ENCODE measurements at regions not wholly inside any gene's neighbourhood (a gene's known extent, or its start where the extent isn't known, plus 50 kb on each side); places are given as distances from the start of the nearest gene placed in this dataset.

DNA sequence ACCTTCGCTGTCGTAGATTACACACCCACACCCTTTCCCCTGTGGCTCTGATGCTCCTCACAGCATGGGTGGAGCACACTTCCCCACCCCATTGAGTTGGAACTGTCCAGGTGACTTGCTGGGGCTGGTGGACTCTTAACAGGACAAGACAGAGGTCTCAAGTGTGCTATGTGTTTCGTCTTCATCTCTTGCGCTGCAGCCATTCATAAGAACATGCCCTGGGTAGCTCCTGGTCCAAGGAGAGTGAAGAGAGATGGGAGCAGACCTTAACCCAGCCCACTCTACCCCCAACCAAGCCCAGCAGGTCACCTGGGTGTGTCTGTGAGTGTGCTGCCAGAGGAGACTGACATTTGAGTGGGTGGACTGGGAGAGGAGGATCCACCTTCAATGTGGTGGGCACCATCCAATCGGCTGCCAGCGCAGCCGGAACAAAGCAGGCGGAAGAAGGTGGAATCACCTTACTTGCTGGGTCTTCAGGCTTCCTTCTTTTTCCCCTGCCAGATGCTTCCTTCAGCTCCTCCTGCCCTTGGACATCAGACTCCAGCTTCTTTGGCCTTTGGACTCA, 112.4 kb downstream of the HTR5A start:
- no peak for DNase-seq

DNA sequence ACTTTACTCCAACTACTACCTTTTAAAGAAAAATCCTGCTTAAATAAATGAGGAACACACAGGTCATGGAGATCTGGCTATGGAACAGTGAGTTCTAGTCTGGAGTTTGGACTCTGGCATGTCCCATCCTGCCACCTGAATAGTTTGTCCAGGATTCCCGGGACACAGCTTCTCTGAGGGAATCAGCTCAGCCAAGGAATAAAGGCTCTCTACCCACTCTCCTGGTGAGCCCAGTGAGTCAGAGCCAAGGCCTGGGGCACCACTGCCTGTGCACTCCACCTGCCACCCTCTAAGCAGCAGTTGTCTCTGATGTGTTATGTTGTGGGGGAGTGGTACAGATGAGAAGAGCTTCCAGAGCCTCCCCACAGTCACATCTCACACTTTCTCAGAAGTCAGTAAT, 113.5 kb downstream of the HTR5A start:
- DNase-seq: no peak

DNA sequence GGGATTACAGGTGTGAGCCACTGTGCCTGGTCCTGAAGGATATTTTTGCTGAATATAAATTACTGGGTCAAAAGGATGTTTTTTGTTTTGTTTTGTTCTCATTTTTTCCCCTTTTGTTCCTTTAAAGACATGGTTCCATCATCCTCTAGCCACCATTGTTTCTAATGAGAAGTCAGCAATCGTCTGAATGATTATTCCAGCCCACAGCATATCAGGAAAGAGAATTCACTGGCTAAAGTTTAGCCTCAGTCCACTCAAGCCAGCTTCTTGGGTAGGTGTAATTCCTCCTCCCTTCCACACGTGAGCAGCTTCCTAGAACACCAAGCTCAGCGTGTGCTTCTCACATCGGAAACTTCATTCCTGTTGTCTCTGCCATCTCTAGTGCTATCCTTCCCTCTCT, 112.8 kb upstream of the INSIG1 start:
- DNase-seq: no peak

- no peak for DNase-seq
Observed at GRCh38 chr7:155187061-155187785, 110.5 kb upstream of the INSIG1 start.

- DNase-seq: no peak
Observed at GRCh38 chr7:155188357-155188756, 109.3 kb upstream of the INSIG1 start.

DNA sequence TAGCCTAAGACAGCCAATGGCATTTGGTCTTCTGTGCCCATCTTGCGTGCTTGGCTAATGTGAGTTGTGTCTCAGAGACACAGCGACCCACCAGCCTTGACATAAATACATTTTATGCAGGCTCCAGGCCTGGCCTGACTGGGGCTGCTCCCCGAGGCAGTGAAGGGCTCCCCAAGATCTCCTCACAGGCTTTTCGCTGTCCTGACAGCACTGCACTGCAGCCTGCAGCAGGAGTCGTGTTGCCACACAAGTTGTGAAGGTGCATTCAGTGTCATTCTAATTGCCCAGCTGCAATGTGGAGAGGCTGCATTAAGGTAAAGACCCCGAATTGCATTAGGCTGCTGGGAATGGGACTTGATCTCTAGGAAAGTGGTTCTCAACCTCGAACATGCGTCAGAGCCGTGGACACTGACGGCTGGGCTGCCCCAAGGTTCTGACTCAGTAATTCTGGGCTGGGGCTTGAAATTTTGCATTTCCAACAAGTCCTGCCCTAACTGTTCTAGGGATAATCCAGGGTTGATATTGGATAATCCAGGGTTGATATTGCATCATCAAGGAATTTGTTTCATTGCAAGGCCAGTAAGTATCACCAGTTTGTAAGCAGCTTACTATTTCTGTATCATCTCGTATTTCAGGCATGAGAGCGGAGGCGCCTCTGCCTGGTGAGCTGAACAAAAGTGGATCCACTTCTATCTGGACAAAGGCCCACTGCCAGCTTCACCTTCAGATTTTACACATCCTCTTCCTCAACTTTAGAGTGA, 108.7 kb upstream of the INSIG1 start:
- peak; percentile 46 for DNase-seq

GRCh38 chr7:155189590-155189989, 108.1 kb upstream of the INSIG1 start:
- no peak for DNase-seq

GRCh38 chr7:155190688-155191087, 107.0 kb upstream of the INSIG1 start:
- DNase-seq: peak; percentile 37

DNA sequence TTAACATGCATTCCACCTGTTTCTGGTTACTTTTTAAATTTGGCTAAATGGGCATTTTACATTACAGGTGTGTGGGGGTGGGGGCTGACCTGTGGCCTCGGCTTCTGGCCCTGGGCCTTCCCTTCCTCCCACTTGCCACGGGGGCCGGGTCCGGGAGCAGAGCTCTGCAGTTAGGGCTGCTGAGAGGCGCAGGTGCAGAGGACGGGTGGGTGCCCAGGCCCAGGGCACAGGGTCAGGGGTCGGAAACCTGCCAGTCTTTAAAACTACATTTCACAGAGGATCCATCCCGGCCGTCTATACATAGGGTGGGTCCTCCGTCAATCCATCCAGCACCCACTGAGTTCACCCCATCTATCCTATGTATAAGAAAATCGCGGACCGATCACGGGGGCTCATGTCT, 106.5 kb upstream of the INSIG1 start:
- no peak for DNase-seq

- DNase-seq: no peak
Observed at GRCh38 chr7:155191901-155192478, 105.7 kb upstream of the INSIG1 start.

DNA sequence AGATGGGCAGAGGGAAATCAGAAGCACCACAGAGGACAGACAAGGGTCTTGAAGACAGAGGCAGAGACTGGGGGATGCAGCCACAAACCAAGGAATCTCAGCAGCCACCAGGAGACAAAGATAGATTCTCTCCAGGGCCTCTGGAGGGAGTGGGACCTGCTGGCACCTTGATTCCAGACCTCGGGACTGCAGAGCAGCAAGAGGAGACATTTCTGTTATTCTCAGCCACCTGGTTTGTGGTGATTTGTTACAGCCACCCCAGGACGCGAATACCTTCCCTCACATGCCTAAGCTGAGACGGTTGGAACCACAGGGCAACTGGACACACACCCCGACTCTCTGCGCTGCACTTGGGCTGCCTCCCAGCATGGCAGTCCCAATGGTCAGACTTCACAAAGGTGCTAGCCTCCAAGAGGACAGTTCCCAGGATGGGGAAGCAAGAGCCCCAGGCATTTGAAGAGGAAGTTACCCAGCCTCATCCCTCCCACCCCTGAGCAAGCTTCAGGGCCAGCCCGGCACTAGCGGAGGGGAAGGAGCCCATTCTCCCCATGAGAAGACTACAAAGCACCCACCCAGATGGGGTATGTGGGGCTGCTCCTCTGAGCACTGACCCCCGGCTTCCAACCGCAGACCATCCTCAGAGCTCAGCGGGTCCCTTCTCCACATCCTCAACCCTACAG, 104.6 kb upstream of the INSIG1 start:
- no peak for DNase-seq

- DNase-seq: no peak
Observed at GRCh38 chr7:155193716-155194115, 104.0 kb upstream of the INSIG1 start.

GRCh38 chr7:155194382-155195140, 103.1 kb upstream of the INSIG1 start:
- no peak for DNase-seq

- no peak for DNase-seq
Observed at GRCh38 chr7:155195939-155196523, 101.6 kb upstream of the INSIG1 start.

DNA sequence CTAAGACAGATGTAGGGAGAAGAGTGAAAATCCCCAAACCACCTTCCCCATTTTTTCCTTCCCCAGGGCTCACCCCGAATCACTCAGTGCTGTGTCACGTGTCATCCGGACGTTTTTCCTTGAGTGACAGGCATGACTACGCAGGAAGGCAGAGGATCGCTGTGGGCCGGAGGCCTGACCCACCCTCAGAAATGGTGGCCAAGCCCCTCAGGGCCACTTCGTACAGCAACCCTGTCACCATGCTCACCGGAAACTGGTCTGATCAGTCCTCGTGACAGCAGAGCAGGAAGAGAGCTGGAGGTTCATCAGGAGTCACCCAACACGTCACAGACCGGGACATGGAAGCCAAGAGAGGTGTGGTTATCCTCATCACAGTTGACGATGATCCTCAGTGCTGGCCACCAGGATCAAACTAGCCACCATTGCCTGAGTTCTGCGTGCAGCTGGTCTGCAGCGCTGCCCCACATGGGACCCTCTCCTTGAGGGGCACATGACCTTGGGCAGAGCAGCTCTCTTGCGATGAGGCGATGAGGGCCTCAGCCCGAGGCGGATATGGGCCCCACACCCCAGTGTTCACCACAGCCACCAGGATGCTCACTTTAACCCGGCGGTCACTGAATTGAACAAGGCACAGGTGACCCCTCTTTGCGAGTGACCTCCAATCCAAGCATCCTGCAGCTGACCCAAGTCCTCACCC, 99.3 kb upstream of the INSIG1 start:
- no peak for DNase-seq

GRCh38 chr7:155198901-155199845, 98.5 kb upstream of the INSIG1 start:
- no peak for DNase-seq

DNA sequence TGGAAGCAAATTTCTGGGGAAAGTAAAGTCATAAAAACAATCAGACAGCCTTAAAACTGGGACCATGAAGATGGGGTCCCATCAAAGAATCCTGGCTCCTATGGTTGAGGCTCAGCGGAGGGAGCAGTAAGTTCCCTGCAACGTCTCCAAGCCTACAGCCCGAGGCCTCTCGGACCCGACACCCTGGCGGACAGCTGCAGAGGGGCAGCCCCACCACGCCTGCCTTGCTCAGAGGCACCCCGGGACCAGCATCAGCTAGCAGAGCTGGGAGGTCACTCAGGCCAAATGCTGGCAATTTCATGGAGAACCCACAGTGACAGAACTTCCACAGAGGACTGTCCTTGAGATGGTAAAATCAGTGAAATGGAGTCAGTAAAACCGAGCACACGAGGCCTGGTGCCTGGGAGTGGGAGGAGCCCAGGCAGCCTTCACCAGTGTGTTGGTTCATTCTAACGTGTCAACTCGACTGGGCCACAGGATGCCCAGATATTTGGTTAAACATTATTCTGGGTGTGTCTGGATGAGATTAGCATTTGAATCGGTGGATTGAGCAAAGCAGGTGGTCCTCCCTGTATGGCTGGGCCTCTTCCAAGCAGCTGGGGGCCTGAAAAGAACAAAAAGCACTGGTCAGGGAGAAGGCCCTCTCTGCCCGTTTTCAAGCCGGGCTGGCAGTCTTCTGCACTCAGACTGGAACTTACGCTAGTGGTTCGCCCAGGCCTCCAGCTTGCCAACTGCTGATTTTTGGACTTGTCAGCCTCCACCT, 96.2 kb upstream of the INSIG1 start:
- no peak for DNase-seq

GRCh38 chr7:155202106-155202871, 95.4 kb upstream of the INSIG1 start:
- DNase-seq: no peak

Measured in NCI-H82 (cell line).